GM21723 (cell line): ENCODE measurements at regions not wholly inside any gene's neighbourhood (a gene's known extent, or its start where the extent isn't known, plus 50 kb on each side); places are given as distances from the start of the nearest gene placed in this dataset.
"Not testable (repeated sequence)": the region's sequence is repeated elsewhere in the genome, so short reads cannot be mapped to it uniquely, and the experiment has no call there.

Experiments used
- ATAC-seq: cut with Tn5 transposase; IDR thresholded peaks from one replicate; pipeline ENCODE4 v1.9.1; 2021; ENCODE audit warnings: mild to moderate bottlenecking, moderate library complexity; ENCODE audit not compliant: unreplicated experiment

GRCh38 chr16:48008011-48008525 lies 147.7 kb downstream of the ABCC12 start:
- no peak for ATAC-seq

GRCh38 chr16:48004141-48004695 lies 151.6 kb downstream of the ABCC12 start:
- ATAC-seq, result no peak

DNA sequence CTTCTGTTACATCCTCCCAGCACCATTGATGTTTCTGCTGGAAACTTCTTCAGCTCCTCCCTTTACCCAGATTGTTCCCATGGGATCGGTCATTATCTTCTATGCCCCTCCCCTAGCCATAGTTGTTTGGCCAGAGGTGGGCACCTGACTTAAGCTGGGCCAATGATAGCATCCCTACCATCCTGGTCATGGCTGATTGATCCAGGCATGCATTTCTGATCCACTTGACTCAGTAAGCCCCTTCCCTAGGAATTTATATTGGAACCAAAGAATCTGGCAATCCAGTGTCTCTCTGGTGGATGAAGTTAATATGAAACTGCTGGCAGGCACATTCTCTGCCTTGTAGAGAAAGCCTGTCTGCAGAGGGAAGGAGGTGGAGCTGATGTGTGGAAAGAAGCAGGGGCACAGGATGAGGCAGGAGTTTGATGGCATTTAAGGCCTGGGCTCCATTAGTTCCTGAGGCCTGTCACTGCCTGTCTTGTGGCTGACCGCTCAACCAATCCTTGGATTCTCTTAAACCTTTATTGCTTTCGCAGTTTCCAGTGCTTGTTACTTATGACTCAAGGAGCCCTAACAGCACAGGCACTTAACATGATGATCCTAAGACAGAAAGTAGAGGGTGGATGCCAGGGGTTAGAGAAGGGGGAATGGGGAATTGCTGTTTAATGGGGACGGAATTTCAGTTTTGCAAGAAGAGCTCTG lies 152.4 kb downstream of the ABCC12 start:
- ATAC-seq, result no peak

GRCh38 chr16:48001324-48001895 lies 154.4 kb downstream of the ABCC12 start:
- no peak for ATAC-seq

DNA sequence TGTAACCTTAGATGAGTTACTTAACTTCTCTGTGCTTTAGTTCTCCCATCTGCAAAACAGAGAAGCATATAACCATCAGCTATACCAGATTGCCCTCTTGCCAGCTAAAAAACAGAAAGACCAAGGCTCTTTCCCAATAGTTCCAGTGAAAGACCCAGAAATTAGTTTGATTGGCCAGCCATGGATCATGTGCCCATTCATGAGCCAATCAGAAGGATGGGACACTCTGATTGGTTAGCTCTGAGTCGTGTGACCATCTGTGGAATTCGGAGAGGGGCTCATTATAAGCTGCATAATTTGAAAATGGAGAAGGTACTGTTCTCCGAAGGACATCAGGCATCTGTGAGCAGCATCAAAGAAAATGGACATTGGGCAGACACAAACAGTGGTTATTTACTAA lies 155.2 kb downstream of the ABCC12 start:
- no peak for ATAC-seq

DNA sequence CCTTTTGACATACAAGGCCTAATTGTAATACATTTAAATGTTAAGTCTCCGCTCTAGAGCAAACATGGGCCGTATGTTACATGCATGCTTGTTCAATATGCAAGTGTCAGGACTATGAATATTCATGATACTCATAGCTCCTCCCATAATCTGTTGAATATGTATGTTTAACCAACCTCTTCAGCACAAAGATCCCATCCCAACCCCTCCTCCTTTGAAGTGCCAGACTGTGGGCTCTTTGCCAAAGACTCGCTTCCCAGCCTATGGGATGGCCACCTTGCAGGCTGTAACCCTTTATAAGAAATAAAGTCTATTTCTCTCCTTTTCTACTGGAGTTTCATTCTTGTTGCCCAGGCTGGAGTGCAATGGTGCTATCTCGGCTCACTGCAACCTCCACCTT lies 156.2 kb downstream of the ABCC12 start:
- ATAC-seq, result no peak

DNA sequence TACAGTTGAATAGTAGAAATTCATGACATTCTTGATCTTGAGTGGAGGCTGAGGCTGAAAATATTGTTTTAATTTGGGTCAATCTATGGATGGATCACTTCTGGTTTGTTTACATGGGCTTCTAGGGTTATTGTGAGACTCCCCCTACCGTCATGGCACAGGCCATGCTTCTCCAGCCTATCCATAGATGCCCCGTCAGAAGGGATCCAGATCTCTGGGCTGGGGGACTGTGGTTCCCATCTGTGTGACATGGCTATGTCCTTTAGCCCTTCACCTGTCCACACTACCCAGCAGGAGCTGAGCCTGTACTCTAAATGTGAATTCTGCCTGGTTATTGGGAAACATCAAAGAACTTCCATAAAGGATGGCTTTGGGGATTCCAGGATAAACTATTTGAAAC lies 160.4 kb downstream of the ABCC12 start:
- no peak for ATAC-seq

DNA sequence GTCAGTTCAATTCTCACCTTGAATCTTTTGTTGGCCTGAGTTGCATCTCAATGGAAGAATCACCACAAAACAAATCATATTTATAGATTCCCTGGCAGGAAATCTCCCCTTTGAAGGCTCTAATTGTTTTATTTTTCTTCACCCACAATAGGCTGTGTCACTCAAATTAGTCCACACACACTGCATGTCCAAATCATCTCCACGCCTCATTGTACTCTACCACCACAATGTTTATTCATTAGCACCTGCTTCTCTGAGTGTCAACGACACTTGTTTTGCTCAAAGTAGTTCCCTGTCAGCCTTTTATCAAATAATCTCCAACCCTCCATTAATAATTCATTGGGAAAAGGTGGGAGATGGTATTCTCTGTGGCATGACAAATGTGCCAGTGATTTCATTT lies 164.3 kb downstream of the ABCC12 start:
- no peak for ATAC-seq

- ATAC-seq, result no peak
Observed at GRCh38 chr16:47990676-47991075, 165.1 kb downstream of the ABCC12 start.

- ATAC-seq, result no peak
Observed at GRCh38 chr16:47987136-47987535, 168.7 kb downstream of the ABCC12 start.

GRCh38 chr16:47986031-47986430 lies 169.8 kb downstream of the ABCC12 start:
- ATAC-seq, result no peak

- ATAC-seq, result no peak
Observed at GRCh38 chr16:47984669-47985068, 171.1 kb downstream of the ABCC12 start.

GRCh38 chr16:47983999-47984580 lies 171.7 kb downstream of the ABCC12 start:
- ATAC-seq, result no peak

DNA sequence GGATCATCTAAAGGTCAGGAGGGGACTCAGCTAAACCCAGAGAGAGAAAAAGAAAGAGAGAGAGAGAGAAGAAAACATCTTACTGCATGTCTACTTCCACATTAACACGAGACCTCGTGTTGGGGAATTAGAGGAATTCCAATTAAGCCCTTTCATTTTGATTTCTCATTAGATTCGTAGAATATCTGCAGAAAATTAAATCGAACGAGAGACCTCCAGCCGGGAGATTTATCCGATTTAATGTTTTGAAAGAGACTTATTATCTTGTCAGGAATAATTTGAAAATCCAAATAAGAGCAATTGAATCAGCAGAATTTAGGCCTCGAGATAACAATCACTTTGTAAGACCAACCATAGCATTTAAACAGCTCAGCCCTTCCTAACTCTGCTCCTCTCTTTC lies 175.6 kb downstream of the ABCC12 start:
- ATAC-seq, result no peak

DNA sequence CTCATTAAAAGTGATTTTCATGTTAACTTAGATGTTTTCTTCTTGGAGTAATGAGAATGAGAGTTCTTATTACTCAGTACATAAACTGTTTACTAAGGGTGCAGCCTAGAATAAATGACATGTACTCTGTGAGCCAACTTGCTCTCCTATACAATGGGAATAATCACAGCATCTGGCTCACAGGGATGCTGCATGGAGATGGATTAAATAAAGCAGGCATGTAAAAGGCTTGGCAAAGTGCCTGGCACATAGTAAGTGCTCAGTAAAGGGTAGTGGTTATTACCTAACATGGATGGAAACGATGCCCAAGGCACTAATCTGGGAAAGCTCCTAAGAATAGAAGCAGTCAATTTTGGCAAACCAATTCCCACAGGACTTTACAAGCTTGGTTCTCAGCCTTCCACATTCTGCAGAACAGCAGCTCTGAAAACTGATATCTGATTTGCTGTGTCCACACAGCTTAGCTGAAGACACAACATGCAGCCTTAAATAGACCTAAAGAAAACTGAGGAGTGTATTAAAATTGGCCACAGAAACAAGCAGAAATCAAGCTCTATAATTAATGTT lies 176.1 kb downstream of the ABCC12 start:
- ATAC-seq, result no peak

DNA sequence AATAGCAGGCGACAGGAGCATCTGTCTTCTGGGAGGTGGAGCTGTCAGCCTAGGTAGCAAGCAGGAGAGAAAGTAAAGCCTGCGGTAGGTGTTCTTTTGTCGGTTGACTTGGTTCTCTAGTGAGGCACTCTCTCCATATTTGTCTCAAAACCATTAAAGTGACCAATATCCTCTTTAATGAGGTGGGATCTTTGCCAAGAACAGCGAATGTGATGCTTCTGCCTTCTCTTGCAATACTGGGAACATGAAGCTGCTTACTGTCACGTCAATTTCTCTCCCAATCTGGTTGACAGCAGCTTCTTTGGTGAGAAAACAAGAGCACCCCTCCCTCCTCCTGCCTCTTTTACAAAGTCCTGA lies 176.7 kb downstream of the ABCC12 start:
- no peak for ATAC-seq

DNA sequence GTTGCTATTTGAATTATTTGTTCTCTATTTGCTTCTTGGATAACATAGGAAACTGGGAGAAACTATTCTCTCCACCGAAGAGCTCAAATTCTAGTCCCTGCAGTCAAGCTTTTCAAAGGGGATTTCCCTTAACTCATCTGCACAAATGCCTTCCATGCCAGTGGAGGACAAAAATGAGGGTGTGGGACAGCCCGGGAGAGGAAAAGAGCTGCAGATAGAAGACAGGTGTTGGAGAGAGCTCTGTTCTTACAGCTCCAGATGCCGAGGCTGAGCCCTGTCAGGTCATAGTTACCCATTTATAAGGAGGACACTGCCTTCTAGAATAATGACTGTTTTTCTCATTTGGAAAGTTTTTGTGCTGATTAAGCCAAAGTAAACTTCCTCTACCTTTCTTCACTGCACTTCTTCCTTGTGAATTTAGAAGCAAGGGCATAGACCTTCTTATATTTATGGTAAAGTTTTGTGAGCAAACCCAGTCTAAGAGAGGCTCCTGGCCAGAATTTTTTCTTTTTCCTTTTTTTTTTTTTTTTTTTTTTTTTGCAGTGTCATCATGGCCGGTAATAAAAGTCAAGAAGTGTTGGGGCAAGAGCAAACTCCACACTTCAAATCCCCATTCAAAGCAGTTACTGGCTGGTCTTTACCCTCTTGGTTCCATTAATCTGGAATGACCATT lies 177.2 kb downstream of the ABCC12 start:
- ATAC-seq, result no peak

GRCh38 chr16:47977802-47978201 lies 178.0 kb downstream of the ABCC12 start:
- ATAC-seq, result no peak

DNA sequence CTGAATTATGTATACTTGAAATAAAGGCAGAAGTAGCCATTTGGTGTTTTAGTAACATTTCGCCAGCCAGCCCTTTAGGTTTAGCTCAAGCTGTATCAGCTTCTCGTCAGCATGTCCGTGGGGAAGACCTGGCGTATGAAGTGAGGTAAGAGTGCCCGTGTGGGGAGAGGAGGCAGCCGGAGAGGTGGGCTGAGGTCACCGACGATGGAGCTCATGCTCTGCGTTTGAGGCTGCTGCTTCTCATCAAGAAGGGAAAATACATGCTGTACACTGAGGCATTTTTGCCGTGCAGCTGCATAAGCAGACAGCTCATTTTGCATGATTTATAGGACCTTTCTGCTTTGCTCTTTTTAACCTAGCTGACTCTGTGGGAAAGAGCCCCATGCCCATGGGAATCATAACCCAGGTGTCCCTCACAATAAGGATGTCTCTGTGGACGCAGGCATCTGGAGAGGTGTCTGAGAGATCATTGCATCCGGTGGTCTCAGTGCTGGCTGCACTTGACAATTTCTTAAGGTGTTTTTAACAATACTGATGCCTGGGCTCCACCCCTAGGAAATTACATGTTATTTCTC lies 179.1 kb downstream of the ABCC12 start:
- ATAC-seq, result no peak

DNA sequence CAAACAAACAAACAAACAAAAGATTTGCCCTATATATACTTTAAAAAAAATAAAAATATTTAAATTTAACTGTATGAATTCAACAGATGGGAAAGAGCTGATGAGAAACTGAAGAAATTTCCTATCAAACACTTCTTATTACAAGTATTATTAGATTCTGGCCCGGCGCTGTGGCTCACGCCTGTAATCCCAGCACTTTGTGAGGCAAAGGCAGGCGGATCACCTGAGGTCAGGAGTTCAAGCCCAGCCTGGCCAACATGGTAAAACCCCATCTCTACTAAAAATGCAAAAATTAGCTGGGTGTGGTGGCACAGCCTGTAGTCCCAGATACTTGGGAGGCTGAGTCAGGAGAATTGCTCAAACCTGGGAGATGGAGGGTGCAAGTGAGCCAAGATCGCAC lies 180.8 kb downstream of the ABCC12 start:
- not testable (repeated sequence) for ATAC-seq

GRCh38 chr16:47973552-47973951 lies 182.2 kb downstream of the ABCC12 start:
- ATAC-seq, result no peak
